ENCODE measurements at regions not wholly inside any gene's neighbourhood (a gene's known extent, or its start where the extent isn't known, plus 50 kb on each side); places are given as distances from the start of the nearest gene placed in this dataset.
A peak's percentile ranks its signal among the peaks of the same experiment; 100 is the strongest.

GRCh38 chr1:58155418-58156123 is 391.0 kb downstream of the OMA1 start:
- H3K9ac ChIP-seq (ENCODE audit: low read depth in 1 of 2, low read length in 2 of 2): no peak overlapping the region
- no peaks in the 10 kb centered on the region for H3K9me3 ChIP-seq (ENCODE audit: control insufficient read depth in 4 of 4, low read length in 3 of 4)
- peaks cover 0 to 21% (median 17%) of the 10 kb centered on the region in 4 donors for H3K4me1 ChIP-seq (ENCODE audit: control insufficient read depth in 4 of 4, insufficient read depth in 4 of 4, low read length in 3 of 4)
- no peak for DNase-seq (ENCODE audit: low spot score)
- 37% methylated on average over 7 of the region's 7 CpGs for WGBS
- H3K36me3 ChIP-seq (ENCODE audit: control insufficient read depth in 4 of 4, insufficient read depth in 3 of 4, low read depth in 1 of 4, low read length in 3 of 4): no peaks in the 10 kb centered on the region
- H3K27ac ChIP-seq (ENCODE audit: low read depth in 1 of 2, low read length in 2 of 2): no peak overlapping the region
- no peaks in the 10 kb centered on the region for H3K27me3 ChIP-seq (ENCODE audit: control insufficient read depth in 4 of 4, insufficient read depth in 4 of 4, low read length in 3 of 4)
- TF ChIP-seq JUND (IDR thresholded peaks at IDR 0.05) (no peak), RAD21 (IDR thresholded peaks at IDR 0.05) (peak; percentile 63 to 73), SP1 (IDR thresholded peaks at IDR 0.05) (no peak), FOXA1 (IDR thresholded peaks at IDR 0.05) (no peak), GABPA (IDR thresholded peaks at IDR 0.05 in 1 of 2, conservative IDR thresholded peaks at IDR 0.05 in 1 of 2) (no peak), CTCF (IDR thresholded peaks at IDR 0.05; ENCODE audit: low read depth, low read length, missing input control) (peak; percentile 48), HNF4A (conservative IDR thresholded peaks at IDR 0.05) (peak in 1 of 2 donors; percentile 60), MAX (IDR thresholded peaks at IDR 0.05) (no peak), FOXA2 (IDR thresholded peaks at IDR 0.05) (peak; percentile 10), RXRA (IDR thresholded peaks at IDR 0.05) (peak in 1 of 2 donors; percentile 50), EGR1 (IDR thresholded peaks at IDR 0.05; ENCODE audit: low read depth in 2 of 2) (no peak), HNF4G (IDR thresholded peaks at IDR 0.05) (no peak), TAF1 (conservative IDR thresholded peaks at IDR 0.05) (no peak), ATF3 (IDR thresholded peaks at IDR 0.05) (no peak), YY1 (IDR thresholded peaks at IDR 0.05) (no peak), REST (IDR thresholded peaks at IDR 0.05) (no peak), NR2F2 (IDR thresholded peaks at IDR 0.05) (no peak), ZBTB33 (IDR thresholded peaks at IDR 0.05) (no peak)
- H3K4me3 ChIP-seq (ENCODE audit: low read depth in 1 of 3, low read length in 3 of 3): no peak overlapping the region

Measured in liver (tissue), 8 donors.